T-helper 2 cell treated with Interferon-gamma antibody and Interleukin-4, amounts not matched to agents 100 ng/mL and 5 ng/mL, for 36 hours (primary cell): ENCODE measurements at regions not wholly inside any gene's neighbourhood (a gene's known extent, or its start where the extent isn't known, plus 50 kb on each side); places are given as distances from the start of the nearest gene placed in this dataset.
"Not testable (repeated sequence)": the region's sequence is repeated elsewhere in the genome, so short reads cannot be mapped to it uniquely, and the experiment has no call there.

ENCODE experiments used
- intact Hi-C: fragments of 100-400 bp; cut with micrococcal nuclease; formaldehyde crosslinking; loops from one replicate; pipeline ENCODE4 v1.15.1; 2023

DNA sequence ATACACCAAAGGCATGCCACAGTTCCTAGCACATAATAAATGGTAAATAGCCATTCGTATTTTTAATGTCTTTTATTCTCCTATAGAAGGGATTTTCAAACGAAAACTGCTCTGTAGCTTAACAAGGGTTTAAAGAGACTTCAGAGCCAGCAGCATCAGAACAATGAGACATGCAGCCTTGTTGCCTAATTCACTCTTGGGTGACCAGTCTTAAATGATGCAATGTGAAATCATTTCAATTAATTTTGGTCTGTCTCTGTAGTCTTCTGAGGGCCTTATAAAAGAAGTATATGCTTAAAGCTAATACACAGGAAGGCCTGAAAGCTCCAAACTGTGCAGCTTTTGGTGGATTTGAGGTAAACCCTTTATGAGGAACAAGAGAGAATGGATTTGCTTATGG is 888.8 kb upstream of the WWC1 start:
- intact Hi-C loops = no loop called here

DNA sequence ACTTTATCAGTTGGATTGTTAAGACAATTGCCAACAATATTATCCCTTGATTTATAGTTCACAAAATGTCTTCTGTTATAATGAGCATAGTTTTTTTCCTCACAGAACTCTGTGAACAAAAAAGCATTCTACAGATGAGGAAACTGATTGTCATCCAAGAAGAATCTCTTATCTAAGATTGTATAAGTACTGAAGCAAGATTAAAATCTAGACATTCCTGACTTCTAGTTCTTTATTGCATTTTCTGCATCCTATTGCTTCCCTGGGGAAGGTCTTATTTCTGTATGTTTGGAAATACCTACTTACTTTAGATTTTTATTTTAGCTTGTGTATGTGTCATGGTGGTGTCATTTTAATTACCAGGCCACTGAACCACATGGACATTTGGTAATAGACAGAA is 884.9 kb upstream of the WWC1 start:
- intact Hi-C loops = no loop called here

DNA sequence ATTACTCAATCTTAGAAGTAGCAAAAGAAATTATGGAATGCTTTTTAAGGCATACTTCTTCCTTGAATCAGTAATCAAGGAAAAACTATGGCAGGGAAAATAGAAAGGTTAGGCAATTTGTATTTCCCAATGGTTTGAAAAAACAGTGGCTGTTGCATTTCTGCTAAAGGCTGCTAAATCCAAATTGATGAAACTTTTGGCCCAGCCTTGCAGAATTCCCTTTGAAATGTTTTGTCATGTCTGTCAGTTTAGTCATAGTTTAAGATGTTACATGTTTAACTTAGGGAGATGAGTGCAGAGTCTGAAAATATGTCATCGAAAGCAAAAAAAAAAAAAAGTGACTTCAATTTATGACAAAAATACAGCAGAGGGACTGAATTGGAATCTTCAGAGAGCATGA is 878.9 kb upstream of the WWC1 start:
- intact Hi-C loops = no loop called here

DNA sequence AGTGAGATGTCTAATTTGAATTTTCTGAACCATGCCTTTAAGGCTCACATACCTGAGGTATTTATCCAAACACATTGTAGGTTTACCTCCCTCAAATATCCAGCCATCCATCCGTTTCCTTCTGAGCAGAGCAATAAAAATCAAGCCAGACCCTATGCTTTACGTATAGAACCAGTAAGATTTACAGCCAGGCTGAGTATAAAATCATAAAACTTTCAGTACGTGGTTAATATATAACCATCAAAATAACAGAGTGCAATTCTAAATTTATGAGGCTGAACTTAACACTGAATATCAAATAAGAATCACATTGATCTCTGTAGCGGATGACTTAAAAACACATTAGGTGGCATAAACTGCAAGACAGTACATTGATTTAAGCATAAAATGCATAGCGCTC is 877.9 kb upstream of the WWC1 start:
- intact Hi-C loops = no loop called here

DNA sequence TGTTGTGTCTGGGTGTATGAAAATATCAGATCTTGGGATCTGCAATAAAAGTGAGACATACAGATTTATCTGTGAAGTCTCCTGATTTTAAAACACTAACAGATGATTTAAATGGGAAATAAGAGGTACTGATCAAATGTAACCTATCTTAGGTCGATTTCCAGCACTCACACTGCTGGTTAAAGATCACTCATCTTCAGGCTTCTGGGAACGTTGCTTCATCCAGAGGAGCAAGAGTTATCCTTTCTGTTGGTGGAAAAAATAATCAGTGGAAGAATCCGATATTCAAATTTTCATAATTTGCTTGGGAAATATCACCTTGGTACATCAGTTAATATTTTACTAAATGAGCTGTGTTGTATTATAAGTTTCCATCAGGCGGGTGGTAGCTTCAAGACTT is 876.8 kb upstream of the WWC1 start:
- intact Hi-C loops = no loop called here

DNA sequence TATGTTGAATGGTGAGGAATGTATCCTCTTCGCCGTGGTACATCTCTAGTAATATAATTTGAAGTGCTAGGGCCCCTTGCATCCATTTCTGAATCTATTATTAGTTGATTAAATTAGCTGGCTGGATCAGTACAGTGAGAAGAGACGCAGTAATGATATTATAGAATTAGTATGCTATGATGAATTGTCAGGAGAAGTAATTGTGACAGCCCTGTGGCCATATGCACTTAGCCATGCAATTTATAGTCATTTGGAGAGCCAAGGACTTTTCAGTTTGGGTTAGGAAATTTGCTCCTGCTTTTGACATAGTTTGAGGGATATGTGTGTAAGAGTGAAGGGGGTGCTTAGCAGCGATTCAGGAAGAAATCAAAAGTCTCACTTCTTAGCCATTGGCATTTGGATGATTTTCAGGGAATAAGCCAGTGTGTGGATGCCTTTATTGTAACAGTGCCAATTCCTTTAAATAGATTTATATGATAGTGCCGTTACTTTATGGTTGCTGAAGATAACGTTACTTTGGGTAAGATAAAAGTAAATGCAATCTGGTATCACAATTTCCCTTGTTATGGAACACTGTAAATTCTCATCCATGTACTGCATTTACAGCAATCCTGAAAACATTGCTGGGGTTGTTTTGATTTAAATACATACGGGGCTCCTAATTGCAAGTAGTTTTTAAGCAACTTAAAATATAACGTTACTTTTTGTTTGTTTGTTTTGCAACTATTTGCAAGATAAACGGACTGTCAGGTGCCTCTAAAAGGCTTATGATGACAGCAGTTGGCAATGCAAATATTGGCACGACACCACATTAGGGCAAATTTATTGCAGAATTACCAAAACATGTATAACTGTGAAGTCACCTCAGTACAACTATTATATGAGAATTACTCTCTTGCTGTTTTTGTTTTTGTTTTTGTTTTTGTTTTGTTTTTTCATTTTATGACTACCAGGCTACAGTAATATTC is 875.4 kb upstream of the WWC1 start:
- intact Hi-C loops = no loop called here

DNA sequence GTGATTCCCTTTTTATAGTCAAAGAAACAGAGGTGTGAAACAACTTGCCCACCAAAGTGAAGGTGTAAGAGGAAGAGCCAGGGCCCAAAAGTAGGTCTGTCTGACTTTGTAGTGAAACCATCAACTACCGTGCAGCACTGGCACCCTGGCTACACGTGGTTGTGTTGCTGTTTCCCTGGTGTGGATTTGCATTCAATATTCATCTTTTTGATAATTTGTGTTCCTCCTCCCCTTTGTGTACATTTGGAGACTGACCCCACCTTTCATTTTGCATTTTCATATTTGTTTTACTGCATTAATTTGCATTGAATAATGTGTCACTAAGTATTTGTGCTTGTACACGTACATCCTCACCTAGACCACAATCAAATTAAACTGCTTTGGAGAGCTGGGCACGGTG is 873.8 kb upstream of the WWC1 start:
- intact Hi-C loops = no loop called here

DNA sequence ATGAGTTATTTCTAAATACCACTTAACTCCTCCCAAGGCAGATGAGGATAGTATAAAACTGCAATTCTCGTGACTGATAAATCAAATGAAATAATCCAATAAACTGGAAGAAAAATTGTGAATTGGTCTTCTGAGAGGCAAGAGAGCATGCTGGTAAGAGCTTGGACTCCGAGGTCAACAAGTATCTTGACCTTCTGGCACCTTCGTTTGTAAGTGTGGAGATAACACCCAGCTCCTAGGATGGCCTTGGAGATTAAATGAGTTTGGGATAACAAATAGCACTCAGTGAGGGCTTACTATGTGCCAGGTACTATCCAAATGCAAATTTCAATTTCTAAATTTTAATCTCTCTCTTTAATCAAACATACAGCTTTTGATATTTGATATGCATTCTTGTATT is 866.3 kb upstream of the WWC1 start:
- intact Hi-C loops = no loop called here

DNA sequence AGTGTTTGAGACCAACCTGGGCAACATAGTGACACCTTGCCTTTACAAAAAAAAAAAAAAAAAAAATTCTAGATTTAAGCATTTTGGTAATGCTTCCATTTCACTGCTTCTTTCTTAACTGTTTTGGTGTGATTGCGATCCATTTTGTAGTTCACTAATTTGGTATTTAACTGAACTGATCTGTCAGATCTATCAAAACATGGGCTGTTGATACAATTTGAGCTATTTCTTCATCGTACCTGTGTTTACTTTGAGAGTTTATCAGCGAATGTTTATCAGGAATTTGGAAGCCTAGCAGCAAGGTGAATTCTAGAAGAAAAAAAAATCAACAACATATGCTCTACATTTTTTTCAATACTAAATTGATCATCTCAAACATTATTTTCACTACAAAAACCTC is 864.9 kb upstream of the WWC1 start:
- intact Hi-C loops = no loop called here

DNA sequence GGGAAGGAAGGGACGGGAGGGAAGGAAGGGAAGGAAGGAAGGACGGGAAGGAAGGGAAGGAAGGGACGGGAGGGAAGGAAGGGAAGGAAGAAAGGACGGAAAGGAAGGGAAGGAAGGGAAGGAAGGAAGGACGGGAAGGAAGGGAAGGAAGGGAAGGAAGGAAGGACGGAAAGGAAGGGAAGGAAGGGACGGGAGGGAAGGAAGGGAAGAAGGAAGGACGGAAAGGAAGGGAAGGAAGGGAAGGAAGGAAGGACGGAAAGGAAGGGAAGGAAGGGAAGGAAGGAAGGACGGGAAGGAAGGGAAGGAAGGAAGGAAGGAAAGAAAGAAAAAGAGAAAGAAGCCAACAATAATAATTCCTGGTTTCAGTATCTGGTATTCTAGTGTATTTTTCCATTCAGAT is 863.8 kb upstream of the WWC1 start:
- intact Hi-C loops = not testable (repeated sequence)

DNA sequence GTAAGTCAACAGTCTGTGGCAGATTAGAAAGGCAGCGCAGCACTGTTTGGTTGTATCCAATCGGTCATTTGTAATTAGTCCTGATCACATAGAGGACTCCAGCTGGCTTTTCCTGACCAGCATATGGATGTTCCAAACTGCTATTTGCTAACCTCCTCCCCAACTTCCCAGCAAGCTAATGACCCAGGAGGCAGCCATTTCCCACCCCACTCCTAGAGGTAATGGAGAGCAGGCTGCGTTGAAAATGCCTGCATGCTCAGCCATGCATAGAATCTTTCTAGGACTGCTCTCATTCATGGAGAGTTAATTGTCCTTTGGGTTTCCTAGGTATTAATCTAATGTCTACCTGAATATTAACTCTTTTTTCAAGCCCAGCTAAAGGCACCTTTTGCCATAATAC is 850.6 kb upstream of the WWC1 start:
- intact Hi-C loops = no loop called here

DNA sequence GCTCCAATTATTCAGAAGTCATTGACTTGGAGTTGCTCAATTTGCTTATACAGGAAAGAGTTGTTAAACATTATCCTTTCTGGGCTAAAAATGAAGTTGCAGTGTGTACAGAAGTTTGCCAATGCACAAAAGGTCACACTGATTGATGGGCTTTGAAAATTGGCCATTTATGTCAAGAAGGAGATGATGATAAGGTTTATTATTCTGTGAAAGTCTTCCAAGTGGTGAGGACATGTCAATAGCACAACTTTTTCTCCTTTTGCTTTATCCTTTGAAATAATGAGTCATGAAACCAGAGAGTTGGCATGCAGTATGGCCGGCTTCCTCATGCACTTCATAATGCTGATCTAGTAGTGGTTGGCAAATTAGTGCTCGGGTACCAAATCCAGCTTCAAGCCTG is 848.5 kb upstream of the WWC1 start:
- intact Hi-C loops = no loop called here

DNA sequence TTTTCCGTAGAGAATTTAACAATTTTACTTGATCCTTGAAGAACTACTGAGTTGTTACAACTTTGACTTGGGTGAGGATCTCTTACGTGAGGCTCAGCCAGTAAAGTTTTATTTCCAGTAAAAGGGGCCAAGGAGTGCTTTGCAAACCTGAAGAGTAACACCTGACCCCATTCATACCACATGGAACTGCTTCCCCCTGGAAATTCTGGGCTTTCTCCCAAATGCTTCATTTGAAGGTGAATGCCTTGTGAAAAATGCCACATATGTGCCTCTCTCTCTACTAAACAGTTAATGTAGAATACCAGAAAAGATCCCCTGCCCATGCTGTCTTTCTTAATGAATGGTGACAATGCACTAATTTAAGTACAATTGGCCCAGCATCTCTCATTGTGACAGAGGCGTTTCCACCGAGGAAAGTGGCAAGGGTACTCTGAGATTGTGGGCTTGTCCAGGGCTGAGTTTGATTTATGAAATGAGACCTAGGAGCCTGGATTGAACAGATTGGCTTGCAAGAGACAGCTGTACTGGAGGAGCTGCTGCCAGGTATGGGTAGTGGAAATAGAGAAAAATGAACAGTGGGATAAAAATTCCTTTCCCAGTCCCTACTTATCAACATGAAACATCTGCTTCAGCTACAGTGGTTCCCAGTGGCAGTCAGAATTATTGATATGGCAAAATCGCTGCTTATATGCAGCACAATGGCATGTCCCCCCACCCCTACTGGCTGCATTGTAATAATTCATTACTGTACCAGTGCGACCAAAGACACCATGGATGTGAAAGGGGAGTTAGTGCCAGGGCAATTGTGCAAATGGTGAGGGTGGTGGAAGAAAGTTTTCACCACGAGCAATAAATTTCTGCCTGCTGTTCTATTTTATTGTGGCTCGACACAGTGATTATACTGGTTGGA is 843.7 kb upstream of the WWC1 start:
- intact Hi-C loops = no loop called here

DNA sequence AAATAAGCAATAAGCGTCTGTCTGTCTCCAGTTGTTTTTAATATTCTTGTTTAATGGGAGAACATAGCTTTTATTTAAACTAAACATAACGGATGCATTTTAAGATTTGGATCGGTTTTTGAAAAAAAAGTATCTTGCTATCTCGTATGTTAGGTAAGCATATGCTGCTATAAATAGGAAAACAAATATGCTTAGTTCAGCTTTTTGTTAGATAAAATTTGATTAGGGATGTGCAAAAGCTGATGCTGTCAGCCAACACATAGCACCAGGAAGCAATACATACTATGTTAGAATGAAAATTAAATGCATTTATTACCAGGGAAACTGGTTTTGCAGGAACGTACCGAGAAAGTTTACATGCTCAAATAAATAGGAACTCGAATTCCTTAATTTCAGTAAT is 843.1 kb upstream of the WWC1 start:
- intact Hi-C loops = no loop called here

DNA sequence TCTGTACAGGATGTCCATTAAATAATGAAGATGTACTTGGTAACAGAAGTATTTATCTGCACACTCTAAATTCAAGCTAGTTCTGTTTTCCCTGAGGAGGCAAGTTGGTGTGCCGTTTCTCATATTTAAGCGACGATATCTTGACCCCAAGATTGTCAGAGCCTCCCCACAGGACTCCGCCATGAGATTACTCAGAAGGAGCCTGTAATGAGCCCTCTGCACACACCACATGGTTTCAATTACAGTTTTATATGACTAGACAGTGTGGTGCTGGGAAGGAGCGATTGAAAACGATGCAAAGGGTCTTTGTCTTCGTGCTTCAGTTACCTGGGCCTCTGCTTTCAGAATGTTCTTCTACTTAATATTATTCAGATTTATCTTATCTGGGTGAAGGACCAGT is 840.4 kb upstream of the WWC1 start:
- intact Hi-C loops = no loop called here

DNA sequence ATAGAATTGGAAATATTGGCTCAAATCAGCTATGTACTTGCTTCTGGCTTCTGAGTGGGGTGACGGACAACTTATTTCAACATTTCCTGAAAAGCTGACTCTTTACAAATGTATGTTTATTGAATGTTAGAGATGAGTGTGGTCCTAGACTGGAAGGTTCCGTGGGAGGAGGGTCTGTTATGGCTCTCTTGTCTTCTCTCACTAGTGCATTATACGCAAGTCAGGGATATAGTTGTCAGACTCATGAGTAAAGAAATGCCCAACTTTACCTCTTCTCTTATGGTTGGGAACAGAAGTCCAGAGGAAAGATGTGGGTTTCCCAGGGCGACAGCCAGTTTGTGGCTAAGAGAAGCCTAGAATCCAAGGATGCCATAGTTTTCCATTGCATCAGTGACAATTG is 839.3 kb upstream of the WWC1 start:
- intact Hi-C loops = no loop called here

DNA sequence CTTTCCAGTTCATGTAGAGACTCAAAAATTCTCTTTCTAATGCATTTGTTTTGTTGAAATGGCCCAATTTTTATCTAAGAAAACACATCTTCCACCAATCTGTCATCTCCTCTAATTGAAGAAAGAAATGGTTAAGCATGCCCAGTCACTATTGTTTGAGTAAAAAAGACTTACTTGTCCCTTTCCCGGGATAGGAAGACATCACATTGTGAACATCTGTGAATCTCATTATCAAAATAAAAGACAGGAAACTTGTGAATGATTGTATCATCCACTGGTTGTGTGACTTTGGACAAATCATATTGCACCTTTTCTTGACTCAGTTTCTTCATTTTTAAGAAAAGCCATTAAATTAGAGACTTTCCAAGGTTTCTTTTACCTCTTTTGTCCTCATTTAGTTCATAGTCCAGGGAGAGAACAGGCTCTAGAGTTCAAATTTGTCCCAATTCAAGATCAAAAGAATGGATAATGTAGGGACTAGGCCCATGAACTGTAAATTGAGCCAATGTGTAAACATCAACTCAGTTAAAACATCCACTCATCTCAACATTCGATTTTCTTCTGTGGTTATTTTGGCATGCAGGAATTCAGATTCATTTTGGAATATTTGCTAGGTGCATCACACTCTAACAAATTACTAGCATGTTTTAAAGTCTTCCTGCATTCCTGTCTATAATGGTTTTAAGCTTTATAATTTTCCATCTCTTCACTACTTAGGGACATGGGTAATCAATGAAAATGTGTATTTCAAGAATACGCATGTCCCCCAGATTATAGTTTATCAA is 838.0 kb upstream of the WWC1 start:
- intact Hi-C loops = no loop called here

DNA sequence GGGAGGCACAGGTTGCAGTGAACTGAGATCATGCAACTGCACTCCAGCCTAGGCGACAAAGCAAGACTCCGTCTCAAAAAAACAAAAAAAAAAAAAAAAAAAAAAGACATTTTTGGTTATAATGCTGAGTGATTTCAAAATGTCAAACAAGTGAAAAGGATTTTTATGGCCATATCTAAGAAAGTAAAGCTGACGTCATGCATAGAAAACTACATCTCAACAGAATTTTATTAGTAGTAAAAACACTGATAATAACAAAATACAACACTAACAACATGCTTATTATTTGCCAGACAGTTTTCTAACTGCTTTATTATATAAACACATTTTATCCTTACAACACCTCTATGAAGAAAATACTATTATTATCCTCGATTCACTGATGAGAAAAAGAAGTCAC is 833.0 kb upstream of the WWC1 start:
- intact Hi-C loops = no loop called here

DNA sequence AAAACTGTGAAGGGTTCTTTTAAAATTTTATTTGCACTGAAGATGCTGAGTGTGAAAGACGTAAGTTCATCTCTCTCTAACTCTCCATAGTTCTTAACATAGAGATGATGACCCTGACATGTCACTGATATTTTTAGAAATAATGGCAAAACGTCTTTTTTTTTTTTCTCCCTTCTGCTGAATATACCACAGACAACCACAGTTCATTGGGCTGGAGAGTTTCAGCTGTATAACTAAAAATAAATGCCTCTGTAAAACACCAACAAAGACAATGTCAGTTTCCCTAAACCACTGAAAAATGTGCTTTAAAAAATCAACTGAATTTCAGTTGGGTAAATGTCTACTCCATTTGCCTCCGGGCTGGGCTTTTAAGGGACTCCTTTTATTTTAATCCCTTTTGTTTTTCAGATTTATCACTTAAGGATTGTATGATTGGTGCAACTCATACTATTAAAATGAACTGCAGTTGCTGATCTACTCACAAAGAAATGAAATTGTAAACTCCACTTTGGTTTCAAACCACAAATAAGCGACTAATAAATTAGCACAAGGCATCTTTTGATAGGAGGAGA is 830.9 kb upstream of the WWC1 start:
- intact Hi-C loops = no loop called here

DNA sequence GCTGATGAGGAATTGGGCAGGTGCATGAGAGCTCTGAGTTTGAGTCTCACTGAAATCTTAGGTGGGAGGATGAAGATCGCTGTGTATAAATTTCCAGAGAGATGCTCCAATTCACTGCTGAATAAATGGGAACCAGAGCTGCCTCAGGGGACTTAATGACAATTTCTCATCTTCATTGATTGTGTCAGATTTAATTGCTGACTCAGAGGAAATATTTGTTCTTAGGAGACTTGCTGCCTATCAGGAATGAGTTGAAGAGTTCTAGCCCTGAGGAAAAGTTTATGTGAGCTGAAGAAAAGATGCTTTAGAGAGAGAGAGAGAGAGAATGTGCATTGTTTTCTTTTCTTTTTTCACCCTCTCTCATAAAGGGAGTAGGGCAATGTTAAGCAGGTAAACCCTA is 827.5 kb upstream of the WWC1 start:
- intact Hi-C loops = no loop called here

DNA sequence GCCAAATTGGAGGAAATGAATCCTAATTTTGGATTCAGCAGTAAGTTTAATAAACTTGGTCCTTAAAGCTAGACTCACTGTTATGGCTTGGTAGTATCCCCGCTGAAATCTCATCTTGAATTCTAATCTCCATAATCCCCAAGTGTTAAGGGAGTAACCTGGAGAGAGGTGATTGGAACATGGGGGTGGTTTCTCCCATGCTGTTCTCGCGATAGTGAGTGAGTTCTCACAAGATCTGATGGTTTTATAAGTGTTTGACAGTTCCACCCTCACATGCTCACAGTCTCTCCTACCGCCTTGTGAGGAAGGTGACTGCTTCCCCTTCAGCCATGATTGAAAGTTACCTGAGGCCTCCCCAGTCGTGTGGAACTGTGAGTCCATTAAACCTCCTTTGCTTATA is 824.5 kb upstream of the WWC1 start:
- intact Hi-C loops = no loop called here
